HG02678 (cell line): ENCODE measurements at regions not wholly inside any gene's neighbourhood (a gene's known extent, or its start where the extent isn't known, plus 50 kb on each side); places are given as distances from the start of the nearest gene placed in this dataset.
"Not testable (repeated sequence)": the region's sequence is repeated elsewhere in the genome, so short reads cannot be mapped to it uniquely, and the experiment has no call there.

Source experiments
- ATAC-seq: cut with Tn5 transposase; IDR thresholded peaks from one replicate; pipeline ENCODE4 v1.9.1; 2021; ENCODE audit warnings: mild to moderate bottlenecking, moderate library complexity; ENCODE audit not compliant: unreplicated experiment

GRCh38 chr3:191644291-191644690 is 183.3 kb downstream of the PYDC2 start:
- no peak for ATAC-seq

GRCh38 chr3:191646242-191646641 is 185.3 kb downstream of the PYDC2 start:
- ATAC-seq: no peak

GRCh38 chr3:191648787-191649186 is 187.8 kb downstream of the PYDC2 start:
- ATAC-seq: no peak

- ATAC-seq: no peak
These were observed 188.7 kb downstream of the PYDC2 start for GRCh38 chr3:191649626-191650025.

GRCh38 chr3:191658781-191659419 is 197.9 kb downstream of the PYDC2 start:
- not testable (repeated sequence) for ATAC-seq

GRCh38 chr3:191662150-191662549 is 201.2 kb downstream of the PYDC2 start:
- ATAC-seq: not testable (repeated sequence)

- no peak for ATAC-seq
These were observed 220.1 kb downstream of the PYDC2 start for GRCh38 chr3:191680989-191681597.

GRCh38 chr3:191682961-191683360 is 222.0 kb downstream of the PYDC2 start:
- no peak for ATAC-seq

GRCh38 chr3:191686626-191687025 is 225.7 kb downstream of the PYDC2 start:
- ATAC-seq: no peak

GRCh38 chr3:191688756-191689433 is 227.9 kb downstream of the PYDC2 start:
- no peak for ATAC-seq

GRCh38 chr3:191691184-191691583 is 230.2 kb downstream of the PYDC2 start:
- ATAC-seq: not testable (repeated sequence)

GRCh38 chr3:191695131-191695814 is 234.3 kb downstream of the PYDC2 start:
- no peak for ATAC-seq

- no peak for ATAC-seq
These were observed 234.8 kb downstream of the PYDC2 start for GRCh38 chr3:191695815-191696153.

GRCh38 chr3:191696348-191696747 is 235.4 kb downstream of the PYDC2 start:
- no peak for ATAC-seq

GRCh38 chr3:191699546-191699945 is 238.6 kb downstream of the PYDC2 start:
- ATAC-seq: no peak

GRCh38 chr3:191702121-191702520 is 241.2 kb downstream of the PYDC2 start:
- no peak for ATAC-seq

GRCh38 chr3:191707817-191708216 is 246.9 kb downstream of the PYDC2 start:
- no peak for ATAC-seq

GRCh38 chr3:191715585-191715984 is 254.6 kb downstream of the PYDC2 start:
- ATAC-seq: no peak

- ATAC-seq: no peak
These were observed 260.5 kb downstream of the PYDC2 start for GRCh38 chr3:191721390-191721861.

GRCh38 chr3:191721990-191722389 is 261.0 kb downstream of the PYDC2 start:
- no peak for ATAC-seq

GRCh38 chr3:191727338-191727737 is 266.4 kb downstream of the PYDC2 start:
- ATAC-seq: no peak

- no peak for ATAC-seq
These were observed 267.2 kb downstream of the PYDC2 start for GRCh38 chr3:191728186-191728585.
